Neutrophil (primary cell): ENCODE measurements at regions not wholly inside any gene's neighbourhood (a gene's known extent, or its start where the extent isn't known, plus 50 kb on each side); places are given as distances from the start of the nearest gene placed in this dataset.

Source experiments
- H3K27ac ChIP-seq: fragments of 200-600 bp; sonication (generic); 2 replicates; pipeline ENCODE4 v1.5.1; 2016; ENCODE audit warnings: mild to moderate bottlenecking, moderate library complexity
- H3K27me3 ChIP-seq: fragments of 200-600 bp; sonication (generic); 2 replicates; pipeline ENCODE4 v1.6.0; 2016; ENCODE audit warnings: mild to moderate bottlenecking
- H3K36me3 ChIP-seq: fragments of 200-600 bp; sonication (generic); 2 replicates; pipeline ENCODE4 v1.5.1; 2017
- H3K4me1 ChIP-seq, 2 experiments: fragments of 200-600 bp in 1 of 2; sonication (generic) in 1 of 2; 1 replicate in 1 of 2; 2 replicates in 1 of 2; pipeline versions ENCODE4 v1.5.1 to v1.6.1; 2013 to 2016; ENCODE audit warnings: low read depth in 1 of 2, low read length in 1 of 2, mild to moderate bottlenecking in 1 of 2, moderate library complexity in 1 of 2; ENCODE audit not compliant: control insufficient read depth in 1 of 2, insufficient read depth in 1 of 2
- H3K4me3 ChIP-seq, 2 experiments: fragments of 200-600 bp in 1 of 2; sonication (generic) in 1 of 2; 1 replicate in 1 of 2; 2 replicates in 1 of 2; pipeline ENCODE4 v1.5.1; 2013 to 2016; ENCODE audit warnings: low read depth in 1 of 2, low read length in 1 of 2, mild to moderate bottlenecking in 1 of 2, moderate library complexity in 1 of 2
- H3K9me3 ChIP-seq: fragments of 200-600 bp; sonication (generic); 2 replicates; pipeline ENCODE4 v1.5.1; 2016
- TF ChIP-seq, protein P1 (sequence below): fragments of 200-600 bp; sonication (generic); IDR thresholded peaks from 2 replicates; pipeline ENCODE4 v1.5.1; 2016; ENCODE audit warnings: antibody characterized with exemption

DNA sequence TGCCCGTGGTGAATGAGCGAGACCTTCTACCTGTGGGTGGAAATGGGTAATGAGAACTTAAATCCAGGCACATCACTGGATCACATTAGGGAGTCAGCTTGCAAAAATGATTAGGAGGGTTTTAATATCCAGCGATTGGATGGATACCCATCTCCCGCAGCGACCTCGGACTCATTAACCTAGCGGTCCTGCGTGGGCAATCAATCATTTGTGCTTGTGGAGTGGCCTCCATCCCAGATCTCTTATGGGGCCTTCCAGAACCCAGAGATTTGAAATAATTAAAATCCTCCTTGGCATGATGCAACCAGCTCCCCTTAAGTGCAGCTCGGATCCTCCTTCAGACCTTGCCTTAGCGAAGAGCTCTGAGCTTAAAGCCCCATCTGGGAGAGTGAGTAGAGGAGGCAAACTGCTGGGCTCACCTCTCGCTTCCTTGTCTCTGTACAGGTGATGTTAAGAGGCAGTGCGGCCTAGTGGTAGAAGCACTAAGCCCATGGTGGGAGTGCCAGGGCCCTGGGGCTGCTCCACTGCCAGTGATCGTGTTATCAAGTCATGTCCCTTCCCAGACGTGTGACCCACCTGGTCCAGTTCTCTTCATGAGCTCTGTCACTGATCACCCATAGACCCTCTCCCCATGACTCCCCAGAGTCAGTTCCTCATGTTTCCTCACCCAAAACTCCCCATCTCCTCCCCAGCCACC lies 285.2 kb upstream of the TLE3 start:
- TF ChIP-seq, protein P1, sequence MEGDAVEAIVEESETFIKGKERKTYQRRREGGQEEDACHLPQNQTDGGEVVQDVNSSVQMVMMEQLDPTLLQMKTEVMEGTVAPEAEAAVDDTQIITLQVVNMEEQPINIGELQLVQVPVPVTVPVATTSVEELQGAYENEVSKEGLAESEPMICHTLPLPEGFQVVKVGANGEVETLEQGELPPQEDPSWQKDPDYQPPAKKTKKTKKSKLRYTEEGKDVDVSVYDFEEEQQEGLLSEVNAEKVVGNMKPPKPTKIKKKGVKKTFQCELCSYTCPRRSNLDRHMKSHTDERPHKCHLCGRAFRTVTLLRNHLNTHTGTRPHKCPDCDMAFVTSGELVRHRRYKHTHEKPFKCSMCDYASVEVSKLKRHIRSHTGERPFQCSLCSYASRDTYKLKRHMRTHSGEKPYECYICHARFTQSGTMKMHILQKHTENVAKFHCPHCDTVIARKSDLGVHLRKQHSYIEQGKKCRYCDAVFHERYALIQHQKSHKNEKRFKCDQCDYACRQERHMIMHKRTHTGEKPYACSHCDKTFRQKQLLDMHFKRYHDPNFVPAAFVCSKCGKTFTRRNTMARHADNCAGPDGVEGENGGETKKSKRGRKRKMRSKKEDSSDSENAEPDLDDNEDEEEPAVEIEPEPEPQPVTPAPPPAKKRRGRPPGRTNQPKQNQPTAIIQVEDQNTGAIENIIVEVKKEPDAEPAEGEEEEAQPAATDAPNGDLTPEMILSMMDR = no peak
- H3K27ac ChIP-seq = no peak overlapping the region
- H3K36me3 ChIP-seq = no peaks in the 10 kb centered on the region
- H3K4me3 ChIP-seq = no peak overlapping the region
- no peaks in the 10 kb centered on the region for H3K9me3 ChIP-seq
- H3K27me3 ChIP-seq = no peaks in the 10 kb centered on the region
- peaks cover 0 to 5% of the 10 kb centered on the region in 2 experiments for H3K4me1 ChIP-seq

DNA sequence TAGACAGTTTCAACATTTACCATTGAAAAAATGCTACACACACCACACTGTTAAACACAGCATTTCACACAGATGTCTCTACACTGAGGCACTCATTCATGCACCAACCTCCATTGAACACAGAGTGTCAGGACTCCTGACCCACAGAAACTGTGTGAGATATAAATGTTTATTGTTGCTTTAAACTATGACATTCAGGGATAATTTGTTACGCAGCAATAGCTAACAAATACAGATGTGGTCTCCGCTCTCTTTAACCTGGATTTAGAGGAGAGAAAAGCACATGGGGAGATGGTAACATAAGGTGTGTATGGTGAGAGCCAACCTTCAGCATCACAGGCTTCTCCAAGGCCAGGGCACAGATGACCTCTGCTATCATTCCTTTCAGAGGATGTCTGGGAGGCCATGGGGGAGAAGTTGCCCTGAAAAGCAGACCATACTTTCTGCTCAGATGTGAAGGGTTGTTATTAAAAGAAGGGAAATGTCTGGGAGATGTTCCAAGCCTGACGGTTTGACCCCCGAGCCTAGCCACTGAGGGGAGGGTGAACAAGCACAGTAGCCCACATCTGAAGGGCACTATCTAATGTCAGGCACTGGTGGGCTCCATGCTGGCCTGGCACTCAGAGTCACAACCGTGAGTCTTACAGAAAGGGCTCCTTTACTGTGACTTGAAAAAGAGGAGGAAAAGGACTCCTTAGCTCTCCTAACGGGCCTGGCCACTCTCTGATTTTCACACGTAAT lies 284.5 kb upstream of the TLE3 start:
- TF ChIP-seq, protein P1 = no peak
- Histone ChIP-seq H3K27ac (no peak overlapping the region), H3K4me3 (no peak overlapping the region), H3K4me1 (peaks cover 1 to 7% of the 10 kb centered on the region in 2 experiments), H3K27me3 (peaks cover 3% of the 10 kb centered on the region), H3K36me3 (no peaks in the 10 kb centered on the region), H3K9me3 (no peaks in the 10 kb centered on the region)

DNA sequence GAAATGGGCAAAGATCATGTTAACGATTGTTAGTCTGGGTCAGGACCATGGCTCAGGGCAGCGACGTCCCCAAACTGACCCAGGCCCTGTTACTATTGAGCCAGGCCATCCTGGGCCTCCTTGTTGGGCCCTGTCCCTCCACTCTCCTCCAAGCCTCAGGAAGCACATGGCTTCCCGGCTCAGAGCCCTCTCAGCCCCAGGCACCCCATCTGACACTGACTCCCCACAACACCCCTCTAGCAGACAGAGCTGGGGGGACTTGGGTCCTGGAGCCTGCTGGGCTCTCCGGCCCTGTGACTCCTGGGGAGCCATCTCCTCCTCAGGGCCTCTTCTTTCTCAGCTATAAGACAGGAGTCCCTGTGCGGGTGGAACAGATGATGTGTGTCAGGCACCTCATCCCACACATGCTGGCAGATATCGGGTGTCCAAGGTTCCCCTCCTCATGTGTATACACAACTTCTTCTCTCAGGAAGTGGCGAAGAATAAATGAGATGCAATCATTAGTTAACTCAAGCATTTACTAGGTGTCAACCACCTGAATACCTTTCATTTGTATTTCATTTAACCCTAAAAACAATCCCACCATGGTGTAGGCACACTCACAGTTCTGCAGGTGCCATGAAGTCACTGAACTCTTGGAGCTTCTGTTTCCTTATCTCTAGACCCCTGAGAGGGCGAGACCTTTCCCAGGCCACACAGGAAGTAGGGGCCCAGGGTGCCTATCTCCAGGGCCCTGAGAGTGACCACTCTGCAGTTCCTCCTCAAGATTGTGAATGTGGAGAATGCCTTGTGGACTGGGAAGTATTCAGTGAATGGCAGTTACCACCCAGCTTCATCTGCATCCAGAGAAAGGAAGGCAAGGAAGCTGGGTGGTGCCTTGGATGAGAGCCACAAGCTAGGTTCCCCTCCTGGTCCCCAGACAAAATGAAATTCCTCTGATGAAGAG lies 282.5 kb upstream of the TLE3 start:
- Histone ChIP-seq H3K36me3 (no peaks in the 10 kb centered on the region), H3K4me3 (no peak overlapping the region), H3K4me1 (peaks cover 7 to 13% of the 10 kb centered on the region in 2 experiments), H3K27ac (no peak overlapping the region), H3K27me3 (peaks cover 18% of the 10 kb centered on the region), H3K9me3 (no peaks in the 10 kb centered on the region)
- TF ChIP-seq, protein P1 = no peak

DNA sequence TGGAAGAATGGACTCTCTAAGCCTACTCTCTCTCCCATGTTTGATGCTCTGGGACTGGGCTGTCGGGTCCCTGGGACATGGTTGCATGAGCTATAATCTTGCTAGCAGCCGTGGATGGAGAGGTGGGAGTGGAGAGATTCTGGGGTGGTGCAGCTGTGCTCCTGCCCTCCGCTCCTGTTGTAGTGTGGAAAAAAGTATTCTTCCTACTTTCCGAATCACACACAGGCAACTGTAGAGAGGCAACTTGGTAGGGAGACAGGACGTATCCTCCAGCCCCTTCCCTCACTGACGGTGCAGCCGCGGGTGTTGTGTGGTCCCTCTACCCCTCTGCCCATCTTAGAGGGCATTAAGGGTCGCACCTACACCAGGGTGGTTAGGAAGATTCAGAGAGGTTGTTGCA lies 281.4 kb upstream of the TLE3 start:
- TF ChIP-seq, protein P1 = no peak
- Histone ChIP-seq H3K27ac (no peak overlapping the region), H3K4me1 (peaks cover 7 to 13% of the 10 kb centered on the region in 2 experiments), H3K9me3 (no peaks in the 10 kb centered on the region), H3K27me3 (peaks cover 22% of the 10 kb centered on the region), H3K36me3 (no peaks in the 10 kb centered on the region), H3K4me3 (no peak overlapping the region)
